RWPE2 (cell line): ENCODE measurements at regions not wholly inside any gene's neighbourhood (a gene's known extent, or its start where the extent isn't known, plus 50 kb on each side); places are given as distances from the start of the nearest gene placed in this dataset.

Experiments
- ATAC-seq: fragments of 200-7000 bp; cut with Tn5 transposase; 3 replicates; pipeline ENCODE4 v1.9.1; 2021; ENCODE audit warnings: low read depth
- DNase-seq: peaks from one replicate; pipeline ENCODE4 v3.0.0-alpha.2; 2020; ENCODE audit warnings: low spot score
- H3K27ac ChIP-seq: fragments of 450-650 bp; 2 replicates; pipeline ENCODE4 v1.5.1; 2017; ENCODE audit warnings: mild to moderate bottlenecking; ENCODE audit not compliant: poor library complexity, severe bottlenecking
- H3K27me3 ChIP-seq: fragments of 250-450 bp; sonication (Bioruptor Pico); 2 replicates; pipeline ENCODE4 v1.5.1; 2021; ENCODE audit warnings: mild to moderate bottlenecking, moderate library complexity; ENCODE audit not compliant: insufficient read depth, poor library complexity, severe bottlenecking
- H3K36me3 ChIP-seq: fragments of 250-450 bp; sonication (Bioruptor Pico); 2 replicates; pipeline ENCODE4 v1.5.1; 2020; ENCODE audit warnings: low read depth, mild to moderate bottlenecking, moderate library complexity
- H3K4me1 ChIP-seq: fragments of 250-450 bp; sonication (Bioruptor Pico); 2 replicates; pipeline ENCODE4 v1.5.1; 2021; ENCODE audit warnings: mild to moderate bottlenecking, moderate library complexity; ENCODE audit not compliant: insufficient read depth, poor library complexity, severe bottlenecking
- H3K4me3 ChIP-seq: fragments of 250-450 bp; sonication (Bioruptor Pico); 2 replicates; pipeline ENCODE4 v1.5.1; 2021; ENCODE audit warnings: mild to moderate bottlenecking, moderate library complexity; ENCODE audit not compliant: severe bottlenecking
- H3K9me3 ChIP-seq: fragments of 250-450 bp; sonication (Bioruptor Pico); 2 replicates; pipeline ENCODE4 v1.5.1; 2021; ENCODE audit warnings: mild to moderate bottlenecking, moderate library complexity; ENCODE audit not compliant: severe bottlenecking
- CTCF ChIP-seq: fragments of 450-650 bp; IDR thresholded peaks from one replicate; pipeline ENCODE4 v1.5.1; 2017; ENCODE audit warnings: mild to moderate bottlenecking, moderate library complexity; ENCODE audit not compliant: poor library complexity, severe bottlenecking

GRCh38 chr2:236399409-236399808, 135.2 kb upstream of the ASB18 start:
- Histone ChIP-seq H3K27ac (no peak overlapping the region), H3K4me1 (no peaks in the 10 kb centered on the region), H3K27me3 (no peaks in the 10 kb centered on the region), H3K9me3 (no peaks in the 10 kb centered on the region), H3K4me3 (no peak overlapping the region), H3K36me3 (no peaks in the 10 kb centered on the region)
- no peak for TF ChIP-seq CTCF
- ATAC-seq (no peak), DNase-seq (no peak)

GRCh38 chr2:236400046-236400574, 135.9 kb upstream of the ASB18 start:
- no peak overlapping the region for H3K27ac ChIP-seq
- H3K4me1 ChIP-seq = no peaks in the 10 kb centered on the region
- no peak overlapping the region for H3K4me3 ChIP-seq
- H3K27me3 ChIP-seq = no peaks in the 10 kb centered on the region
- DNase-seq = no peak
- no peak for ATAC-seq
- no peaks in the 10 kb centered on the region for H3K36me3 ChIP-seq
- TF ChIP-seq CTCF = no peak
- no peaks in the 10 kb centered on the region for H3K9me3 ChIP-seq

- no peak overlapping the region for H3K4me3 ChIP-seq
- H3K36me3 ChIP-seq = no peaks in the 10 kb centered on the region
- no peak for DNase-seq
- H3K27ac ChIP-seq = no peak overlapping the region
- H3K27me3 ChIP-seq = no peaks in the 10 kb centered on the region
- no peak for TF ChIP-seq CTCF
- H3K4me1 ChIP-seq = no peaks in the 10 kb centered on the region
- ATAC-seq = no peak
- no peaks in the 10 kb centered on the region for H3K9me3 ChIP-seq
Measured at GRCh38 chr2:236400594-236401360, 136.6 kb upstream of the ASB18 start.

GRCh38 chr2:236402033-236402790, 138.0 kb upstream of the ASB18 start:
- no peaks in the 10 kb centered on the region for H3K4me1 ChIP-seq
- ATAC-seq (no peak), DNase-seq (no peak)
- H3K4me3 ChIP-seq = no peak overlapping the region
- H3K27ac ChIP-seq = no peak overlapping the region
- no peak for TF ChIP-seq CTCF
- no peaks in the 10 kb centered on the region for H3K9me3 ChIP-seq
- no peaks in the 10 kb centered on the region for H3K36me3 ChIP-seq
- H3K27me3 ChIP-seq = no peaks in the 10 kb centered on the region

- ATAC-seq (no peak), DNase-seq (no peak)
- Histone ChIP-seq H3K4me1 (no peaks in the 10 kb centered on the region), H3K36me3 (no peaks in the 10 kb centered on the region), H3K27ac (no peak overlapping the region), H3K27me3 (no peaks in the 10 kb centered on the region), H3K9me3 (no peaks in the 10 kb centered on the region), H3K4me3 (no peak overlapping the region)
- TF ChIP-seq CTCF = no peak
Measured at GRCh38 chr2:236403125-236403524, 138.9 kb upstream of the ASB18 start.
